Vagina (tissue), 2 donors: ENCODE measurements at regions not wholly inside any gene's neighbourhood (a gene's known extent, or its start where the extent isn't known, plus 50 kb on each side); places are given as distances from the start of the nearest gene placed in this dataset.

Experiments used
- DNase-seq, 2 donors: peaks; one replicate each; pipeline ENCODE4 v3.0.0-alpha.2; 2017; ENCODE audit errors: extremely low spot score in 2 of 2
- H3K27ac ChIP-seq: fragments of 200-600 bp; sonication (generic); one replicate; pipeline ENCODE4 v1.5.1; 2019
- H3K27me3 ChIP-seq: fragments of 200-600 bp; sonication (generic); one replicate; pipeline ENCODE4 v1.5.1; 2019
- H3K36me3 ChIP-seq, 2 donors: fragments of 200-600 bp; sonication (generic); one replicate each; pipeline ENCODE4 v1.5.1; 2017 to 2019
- H3K4me1 ChIP-seq: fragments of 200-600 bp; sonication (generic); one replicate; pipeline ENCODE4 v1.5.1; 2019
- H3K4me3 ChIP-seq, 2 donors: fragments of 200-600 bp; sonication (generic); 1 replicate in 1 of 2; 2 replicates in 1 of 2; pipeline ENCODE4 v1.5.1; 2016 to 2019
- H3K9me3 ChIP-seq: fragments of 200-600 bp; sonication (generic); one replicate; pipeline ENCODE4 v1.5.1; 2019
- POLR2A ChIP-seq, 2 donors: fragments of 450-650 bp; IDR thresholded peaks; one replicate each; pipeline ENCODE4 v1.6.1; 2017; ENCODE audit warnings: antibody characterized with exemption in 2 of 2, mild to moderate bottlenecking in 2 of 2, moderate library complexity in 2 of 2
- POLR2AphosphoS5 ChIP-seq, 2 donors: sonication (generic); formaldehyde crosslinking; IDR thresholded peaks; one replicate each; pipeline ENCODE4 v1.9.0; 2017; ENCODE audit warnings: antibody characterized with exemption in 2 of 2, mild to moderate bottlenecking in 2 of 2, low read depth in 1 of 2; ENCODE audit not compliant: insufficient read depth in 1 of 2
- intact Hi-C: fragments of 100-400 bp; cut with DNase I; formaldehyde crosslinking; loops from one replicate; pipeline ENCODE4 v1.15.1; 2023
- TF ChIP-seq, protein P1 (sequence below), 3 experiments: fragments of 450-650 bp in 2 of 3; fragments of 200-600 bp in 1 of 3; sonication (generic) in 1 of 3; IDR thresholded peaks; one replicate each; pipeline ENCODE4 v1.5.1; 2017 to 2019; ENCODE audit warnings: antibody characterized with exemption in 3 of 3, mild to moderate bottlenecking in 2 of 3, moderate library complexity in 2 of 3

DNA sequence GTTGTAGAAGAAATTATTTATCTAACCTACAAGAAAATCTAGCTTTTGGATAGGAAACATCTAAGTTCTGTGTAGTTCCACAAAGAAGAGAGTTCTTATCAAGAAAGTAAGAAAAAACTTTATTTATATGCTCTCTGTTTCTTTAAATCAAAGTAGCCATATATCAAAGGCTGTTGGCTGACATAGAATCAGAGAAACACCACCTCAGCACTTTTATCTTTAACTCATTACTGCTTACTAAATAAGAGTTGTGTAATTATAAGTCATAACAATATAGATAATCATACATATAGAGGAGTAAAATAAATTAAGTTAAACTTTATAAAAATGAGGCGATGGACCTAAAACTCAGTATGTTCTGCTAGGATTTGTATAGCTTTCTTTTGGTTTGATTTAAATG, 570.6 kb downstream of the PCDH17 start:
- H3K27ac ChIP-seq = no peak overlapping the region
- H3K36me3 ChIP-seq = no peaks in the 10 kb centered on the region
- H3K27me3 ChIP-seq = no peaks in the 10 kb centered on the region
- H3K4me3 ChIP-seq = no peak overlapping the region
- intact Hi-C loops = no loop called here
- TF ChIP-seq POLR2A (IDR thresholded peaks at IDR 0.05) = no peak
- TF ChIP-seq, protein P1, sequence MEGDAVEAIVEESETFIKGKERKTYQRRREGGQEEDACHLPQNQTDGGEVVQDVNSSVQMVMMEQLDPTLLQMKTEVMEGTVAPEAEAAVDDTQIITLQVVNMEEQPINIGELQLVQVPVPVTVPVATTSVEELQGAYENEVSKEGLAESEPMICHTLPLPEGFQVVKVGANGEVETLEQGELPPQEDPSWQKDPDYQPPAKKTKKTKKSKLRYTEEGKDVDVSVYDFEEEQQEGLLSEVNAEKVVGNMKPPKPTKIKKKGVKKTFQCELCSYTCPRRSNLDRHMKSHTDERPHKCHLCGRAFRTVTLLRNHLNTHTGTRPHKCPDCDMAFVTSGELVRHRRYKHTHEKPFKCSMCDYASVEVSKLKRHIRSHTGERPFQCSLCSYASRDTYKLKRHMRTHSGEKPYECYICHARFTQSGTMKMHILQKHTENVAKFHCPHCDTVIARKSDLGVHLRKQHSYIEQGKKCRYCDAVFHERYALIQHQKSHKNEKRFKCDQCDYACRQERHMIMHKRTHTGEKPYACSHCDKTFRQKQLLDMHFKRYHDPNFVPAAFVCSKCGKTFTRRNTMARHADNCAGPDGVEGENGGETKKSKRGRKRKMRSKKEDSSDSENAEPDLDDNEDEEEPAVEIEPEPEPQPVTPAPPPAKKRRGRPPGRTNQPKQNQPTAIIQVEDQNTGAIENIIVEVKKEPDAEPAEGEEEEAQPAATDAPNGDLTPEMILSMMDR (IDR thresholded peaks at IDR 0.05) = no peak
- TF ChIP-seq POLR2AphosphoS5 (IDR thresholded peaks at IDR 0.05; ENCODE audit: insufficient read depth in 1 of 2, low read depth in 1 of 2) = no peak
- H3K9me3 ChIP-seq = no peaks in the 10 kb centered on the region
- DNase-seq = no peak
- H3K4me1 ChIP-seq = no peaks in the 10 kb centered on the region

DNA sequence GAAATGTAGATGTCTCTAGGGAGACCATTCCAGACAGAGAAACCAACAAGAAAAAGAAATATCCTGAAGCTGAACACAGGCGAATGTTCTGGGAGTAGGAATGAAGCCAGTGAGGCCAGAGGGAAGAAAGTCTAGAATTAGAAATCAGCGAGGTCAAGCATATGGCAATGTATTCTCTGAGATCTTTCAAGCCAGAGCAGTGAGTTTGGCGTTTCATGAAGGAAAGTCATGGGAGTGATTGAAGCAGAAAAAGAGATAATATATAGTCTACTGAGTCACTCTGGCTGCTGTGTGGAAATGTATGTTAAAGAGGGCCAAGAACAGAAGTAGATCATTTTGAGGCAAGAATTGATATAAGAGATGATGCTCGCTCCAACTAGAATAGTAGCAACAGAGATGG, 576.0 kb downstream of the PCDH17 start:
- Histone ChIP-seq H3K27ac (no peak overlapping the region), H3K4me3 (no peak overlapping the region), H3K36me3 (no peaks in the 10 kb centered on the region), H3K4me1 (no peaks in the 10 kb centered on the region), H3K9me3 (no peaks in the 10 kb centered on the region), H3K27me3 (no peaks in the 10 kb centered on the region)
- intact Hi-C loops = no loop called here
- TF ChIP-seq, protein P1 (IDR thresholded peaks at IDR 0.05) = no peak
- DNase-seq = no peak

DNA sequence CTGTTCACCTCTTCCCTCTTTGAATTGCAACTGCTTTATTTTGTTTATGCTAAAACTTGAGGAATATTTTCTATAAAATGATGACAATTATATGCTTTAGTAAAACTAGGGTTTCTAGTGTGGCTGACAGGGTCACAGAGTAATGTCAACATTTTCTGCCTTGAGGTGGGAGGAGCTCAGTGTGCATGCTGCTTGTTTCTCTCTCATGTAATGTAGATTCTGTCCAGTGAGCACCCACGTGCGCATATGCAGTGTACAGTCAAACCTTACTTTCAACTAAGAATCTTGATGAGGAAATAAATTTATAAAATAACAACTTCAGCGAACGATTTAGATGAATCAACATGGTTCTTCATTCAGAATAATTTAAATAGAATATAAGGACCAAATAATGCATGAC, 603.9 kb downstream of the PCDH17 start:
- H3K36me3 ChIP-seq = no peaks in the 10 kb centered on the region
- no peaks in the 10 kb centered on the region for H3K9me3 ChIP-seq
- intact Hi-C loops = no loop called here
- DNase-seq = no peak
- H3K4me3 ChIP-seq = no peak overlapping the region
- no peaks in the 10 kb centered on the region for H3K4me1 ChIP-seq
- H3K27ac ChIP-seq = no peak overlapping the region
- TF ChIP-seq, protein P1 (IDR thresholded peaks at IDR 0.05) = no peak
- no peak for TF ChIP-seq POLR2AphosphoS5 (IDR thresholded peaks at IDR 0.05; ENCODE audit: insufficient read depth in 1 of 2, low read depth in 1 of 2)
- TF ChIP-seq POLR2A (IDR thresholded peaks at IDR 0.05) = no peak
- H3K27me3 ChIP-seq = no peaks in the 10 kb centered on the region

DNA sequence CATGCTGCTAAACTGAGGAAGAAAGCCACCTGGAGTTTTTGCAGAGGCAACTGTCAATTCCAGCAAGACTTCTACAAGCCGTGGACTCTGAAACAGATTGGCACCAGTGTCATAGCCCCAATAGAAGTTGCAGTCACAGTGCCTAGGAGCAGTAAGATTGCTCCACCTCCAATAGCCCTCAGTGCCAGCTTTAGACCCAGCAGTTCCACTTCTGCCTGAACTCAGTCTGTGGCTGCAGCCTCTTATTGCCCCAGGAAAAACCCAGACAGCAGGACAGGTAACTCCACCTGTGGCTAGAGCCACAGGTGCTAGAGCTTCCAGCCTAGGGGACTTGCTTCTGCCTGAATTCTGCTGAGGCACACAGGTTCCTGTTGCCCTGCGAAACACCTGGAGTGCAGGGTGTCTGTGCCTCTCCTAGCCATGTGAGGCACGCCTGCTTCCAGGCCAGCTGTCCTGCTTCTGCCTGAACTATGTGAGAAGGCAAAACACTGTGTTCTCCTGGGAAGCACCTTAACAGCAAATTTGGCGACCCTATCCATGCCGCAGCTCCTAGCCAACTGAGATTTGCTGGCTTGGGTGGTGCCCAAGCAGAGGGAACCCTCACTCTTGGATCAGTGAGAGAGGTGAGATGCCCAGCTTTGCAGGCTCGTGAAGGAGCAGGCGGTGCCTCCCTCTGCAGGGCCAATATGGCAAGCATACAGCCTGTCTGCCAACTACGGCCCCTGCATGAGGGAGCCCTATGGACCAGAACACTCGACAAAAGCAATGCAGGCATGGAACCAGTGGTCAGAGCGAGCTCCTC, 607.6 kb downstream of the PCDH17 start:
- Histone ChIP-seq H3K4me1 (no peaks in the 10 kb centered on the region), H3K4me3 (no peak overlapping the region), H3K27me3 (no peaks in the 10 kb centered on the region), H3K36me3 (no peaks in the 10 kb centered on the region), H3K9me3 (no peaks in the 10 kb centered on the region), H3K27ac (no peak overlapping the region)
- TF ChIP-seq POLR2A (IDR thresholded peaks at IDR 0.05) (no peak), POLR2AphosphoS5 (IDR thresholded peaks at IDR 0.05; ENCODE audit: insufficient read depth in 1 of 2, low read depth in 1 of 2) (no peak)
- TF ChIP-seq, protein P1 (IDR thresholded peaks at IDR 0.05) = no peak
- intact Hi-C loops = no loop called here
- no peak for DNase-seq

DNA sequence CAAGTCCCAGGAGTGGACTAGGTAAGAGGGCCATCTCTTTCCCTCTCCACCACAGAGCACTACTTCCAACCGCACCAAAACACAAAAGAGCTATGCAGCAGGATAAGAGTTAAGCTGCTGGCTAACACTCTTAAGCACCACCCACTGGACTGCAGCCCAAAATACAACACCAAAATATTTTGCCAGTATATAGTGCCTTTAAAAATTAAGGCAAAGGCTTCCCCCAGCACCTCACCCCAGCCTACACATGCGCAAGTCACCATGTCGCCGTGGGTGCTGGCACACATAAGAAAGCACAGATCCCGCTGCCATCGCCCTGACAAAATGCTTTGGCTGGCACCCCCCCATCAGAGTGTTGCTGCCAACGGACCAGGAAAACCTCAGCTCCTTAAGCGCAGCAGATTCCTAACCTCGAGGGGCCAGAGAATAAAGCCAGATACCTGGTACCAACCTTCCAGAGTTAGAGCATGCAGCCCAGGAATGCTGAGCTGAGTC, 608.3 kb downstream of the PCDH17 start:
- TF ChIP-seq, protein P1 (IDR thresholded peaks at IDR 0.05) = no peak
- TF ChIP-seq POLR2A (IDR thresholded peaks at IDR 0.05) = no peak
- TF ChIP-seq POLR2AphosphoS5 (IDR thresholded peaks at IDR 0.05; ENCODE audit: insufficient read depth in 1 of 2, low read depth in 1 of 2) = no peak
- no peak overlapping the region for H3K4me3 ChIP-seq
- no peak for DNase-seq
- H3K27me3 ChIP-seq = no peaks in the 10 kb centered on the region
- H3K36me3 ChIP-seq = no peaks in the 10 kb centered on the region
- no peak overlapping the region for H3K27ac ChIP-seq
- no peaks in the 10 kb centered on the region for H3K4me1 ChIP-seq
- intact Hi-C loops = no loop called here
- H3K9me3 ChIP-seq = no peaks in the 10 kb centered on the region
